ENCODE measurements at regions not wholly inside any gene's neighbourhood (a gene's known extent, or its start where the extent isn't known, plus 50 kb on each side); places are given as distances from the start of the nearest gene placed in this dataset.
"Not testable (repeated sequence)": the region's sequence is repeated elsewhere in the genome, so short reads cannot be mapped to it uniquely, and the experiment has no call there.

- no peak for DNase-seq (ENCODE audit: low spot score in 2 of 2)
- no peak for FAIRE-seq
Measured at GRCh38 chr2:12014088-12014960, 267.9 kb downstream of the LPIN1 start.

- no peak for DNase-seq (ENCODE audit: low spot score in 2 of 2)
- FAIRE-seq: no peak
Measured at GRCh38 chr2:12017499-12018157, 271.2 kb downstream of the LPIN1 start.

GRCh38 chr2:12018726-12019125 is 272.3 kb downstream of the LPIN1 start:
- DNase-seq (ENCODE audit: low spot score in 2 of 2); FAIRE-seq: not testable (repeated sequence)

- FAIRE-seq: no peak
- DNase-seq (ENCODE audit: low spot score in 2 of 2): no peak
Measured at GRCh38 chr2:12020833-12021469, 274.5 kb downstream of the LPIN1 start.

GRCh38 chr2:12024197-12024907 is 277.9 kb downstream of the LPIN1 start:
- not testable (repeated sequence) for DNase-seq (ENCODE audit: low spot score in 2 of 2); FAIRE-seq

- FAIRE-seq: no peak
Measured at GRCh38 chr2:12027136-12027535, 280.7 kb downstream of the LPIN1 start.

GRCh38 chr2:12031866-12032265 is 285.4 kb downstream of the LPIN1 start:
- no peak for DNase-seq (ENCODE audit: low spot score in 2 of 2)
- no peak for FAIRE-seq

More at GRCh38 chr2:12027136-12027535, 280.7 kb downstream of the LPIN1 start:
- no peak for DNase-seq (ENCODE audit: low spot score in 2 of 2)

GRCh38 chr2:12032398-12032797 is 286.0 kb downstream of the LPIN1 start:
- no peak for DNase-seq (ENCODE audit: low spot score in 2 of 2)
- FAIRE-seq: no peak

GRCh38 chr2:12032975-12033374 is 286.5 kb downstream of the LPIN1 start:
- no peak for DNase-seq (ENCODE audit: low spot score in 2 of 2)
- no peak for FAIRE-seq

- DNase-seq (ENCODE audit: low spot score in 2 of 2): no peak
- no peak for FAIRE-seq
Measured at GRCh38 chr2:12033494-12033893, 287.1 kb downstream of the LPIN1 start.

- no peak for DNase-seq (ENCODE audit: low spot score in 2 of 2)
- no peak for FAIRE-seq
Measured at GRCh38 chr2:12034382-12034781, 287.9 kb downstream of the LPIN1 start.

- no peak for FAIRE-seq
Measured at GRCh38 chr2:12035029-12035720, 288.7 kb downstream of the LPIN1 start.

GRCh38 chr2:12035956-12036639 is 289.7 kb downstream of the LPIN1 start:
- no peak for FAIRE-seq
- DNase-seq (ENCODE audit: low spot score in 2 of 2): no peak

More at GRCh38 chr2:12035029-12035720, 288.7 kb downstream of the LPIN1 start:
- DNase-seq (ENCODE audit: low spot score in 2 of 2): no peak

GRCh38 chr2:12036640-12036983 is 290.2 kb downstream of the LPIN1 start:
- no peak for DNase-seq (ENCODE audit: low spot score in 2 of 2)
- no peak for FAIRE-seq

GRCh38 chr2:12037301-12037700 is 290.9 kb downstream of the LPIN1 start:
- DNase-seq (ENCODE audit: low spot score in 2 of 2) (no peak), FAIRE-seq (no peak)

GRCh38 chr2:12041236-12041635 is 294.8 kb downstream of the LPIN1 start:
- FAIRE-seq: no peak
- no peak for DNase-seq (ENCODE audit: low spot score in 2 of 2)

GRCh38 chr2:12043131-12043530 is 296.7 kb downstream of the LPIN1 start:
- no peak for FAIRE-seq
- DNase-seq (ENCODE audit: low spot score in 2 of 2): no peak

- FAIRE-seq: no peak
- DNase-seq (ENCODE audit: low spot score in 2 of 2): no peak
Measured at GRCh38 chr2:12044857-12045256, 298.4 kb downstream of the LPIN1 start.

GRCh38 chr2:12045864-12046291 is 299.4 kb downstream of the LPIN1 start:
- DNase-seq (ENCODE audit: low spot score in 2 of 2) (no peak), FAIRE-seq (no peak)

Data from frontal cortex (tissue), 3 donors.